HG03039 (cell line): ENCODE measurements at regions not wholly inside any gene's neighbourhood (a gene's known extent, or its start where the extent isn't known, plus 50 kb on each side); places are given as distances from the start of the nearest gene placed in this dataset.

Source experiments
- ATAC-seq: cut with Tn5 transposase; IDR thresholded peaks from one replicate; pipeline ENCODE4 v1.9.1; 2021; ENCODE audit warnings: mild to moderate bottlenecking, moderate library complexity; ENCODE audit not compliant: unreplicated experiment

DNA sequence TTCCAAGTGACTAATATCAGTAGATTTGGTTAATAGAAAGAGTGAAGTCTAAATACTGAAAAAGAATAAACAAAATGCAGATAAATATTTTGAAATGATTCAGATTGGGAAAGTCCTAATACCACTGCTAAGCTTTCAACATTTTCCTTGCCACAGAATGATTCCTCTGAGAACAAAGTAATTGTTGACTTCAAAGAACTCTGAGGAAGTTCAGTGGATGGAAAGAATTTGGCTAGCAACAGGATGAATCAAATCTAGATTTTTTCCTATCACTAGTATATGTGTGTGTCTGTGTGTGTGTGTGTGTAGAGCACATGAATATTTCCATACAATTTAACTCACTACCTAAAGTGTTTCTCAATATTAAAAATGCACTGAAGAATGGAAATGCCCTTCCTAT is 107.9 kb upstream of the PREP start:
- ATAC-seq: no peak

- no peak for ATAC-seq
Measured at GRCh38 chr6:105509506-105510331, 106.8 kb upstream of the PREP start.

DNA sequence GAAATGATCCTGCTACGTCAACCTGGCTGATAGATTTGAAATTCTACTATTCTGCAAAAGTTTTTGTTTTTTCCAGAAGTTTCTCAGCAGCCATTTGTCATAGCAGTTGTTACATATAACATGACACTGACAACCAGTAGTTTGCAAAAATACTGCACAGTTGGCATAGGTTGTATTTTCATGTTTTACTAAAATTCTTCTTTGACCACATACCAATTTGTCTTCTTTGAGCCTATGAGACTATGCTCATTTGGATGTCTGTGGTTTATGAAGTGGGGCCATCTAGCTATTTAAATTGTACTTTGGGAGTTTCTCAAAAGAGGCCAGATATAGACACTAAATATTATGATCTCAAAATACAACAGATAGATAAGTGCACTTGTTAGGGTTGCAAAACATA is 104.9 kb upstream of the PREP start:
- no peak for ATAC-seq

GRCh38 chr6:105504706-105505105 is 101.8 kb upstream of the PREP start:
- ATAC-seq: no peak

- ATAC-seq: no peak
Measured at GRCh38 chr6:105503641-105504040, 100.8 kb upstream of the PREP start.

- ATAC-seq: no peak
Measured at GRCh38 chr6:105501826-105502344, 99.0 kb upstream of the PREP start.

DNA sequence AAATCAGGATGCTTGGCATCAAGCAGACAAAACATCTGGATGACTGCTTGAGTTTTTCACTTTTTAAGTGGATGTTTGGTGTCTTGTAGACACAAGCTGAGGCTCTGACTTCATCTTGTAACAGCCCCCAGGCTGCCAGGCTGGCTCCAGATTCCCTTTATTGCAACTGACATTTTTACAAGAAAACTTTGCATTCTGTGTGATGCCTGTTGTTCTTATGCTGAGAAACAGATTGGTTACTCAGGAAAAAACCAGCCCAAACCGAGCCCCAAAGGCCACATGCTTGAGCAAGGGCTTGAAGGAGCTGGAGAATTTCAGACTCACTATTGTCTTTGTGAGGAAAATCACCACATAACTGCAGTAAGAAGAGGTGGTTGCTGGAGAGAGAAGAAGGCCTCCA is 98.4 kb upstream of the PREP start:
- no peak for ATAC-seq

DNA sequence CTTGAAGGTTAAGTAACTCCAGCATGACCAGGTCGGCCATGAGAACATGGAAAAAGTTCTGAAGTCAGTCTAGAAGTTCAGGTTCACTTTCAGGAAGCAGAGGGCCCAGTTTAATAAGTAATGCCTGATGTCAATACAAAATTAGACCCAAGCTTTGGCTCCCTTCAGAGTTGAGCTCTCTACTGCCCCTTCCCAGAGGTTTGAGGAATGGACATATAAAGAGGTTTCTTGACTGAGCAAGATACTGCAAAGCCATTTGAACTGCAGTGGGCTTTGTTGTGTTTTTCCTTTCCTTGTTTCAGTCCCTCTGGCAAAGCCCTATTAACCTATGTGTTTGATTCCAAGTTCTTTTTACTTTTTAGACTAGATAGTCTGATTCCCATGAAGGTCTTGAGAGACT is 97.8 kb upstream of the PREP start:
- ATAC-seq: no peak

DNA sequence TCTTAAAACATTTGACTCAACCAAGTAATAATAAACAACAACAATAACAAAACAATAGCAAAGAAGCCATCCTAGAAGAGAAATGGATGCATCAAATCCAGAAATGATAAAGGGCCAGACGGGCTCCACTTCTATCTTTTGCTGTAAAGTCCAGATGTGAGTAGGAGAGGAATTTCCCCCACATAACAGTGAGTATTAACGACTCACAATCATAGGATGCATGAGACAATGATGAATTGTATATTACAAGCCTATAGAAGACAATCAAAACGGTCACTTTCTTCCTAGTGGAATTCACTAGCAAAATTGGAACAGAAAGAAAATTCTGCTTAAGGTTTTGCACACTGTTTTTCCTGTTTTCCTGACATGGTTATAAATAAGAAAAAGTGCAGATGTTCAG is 97.0 kb upstream of the PREP start:
- no peak for ATAC-seq

DNA sequence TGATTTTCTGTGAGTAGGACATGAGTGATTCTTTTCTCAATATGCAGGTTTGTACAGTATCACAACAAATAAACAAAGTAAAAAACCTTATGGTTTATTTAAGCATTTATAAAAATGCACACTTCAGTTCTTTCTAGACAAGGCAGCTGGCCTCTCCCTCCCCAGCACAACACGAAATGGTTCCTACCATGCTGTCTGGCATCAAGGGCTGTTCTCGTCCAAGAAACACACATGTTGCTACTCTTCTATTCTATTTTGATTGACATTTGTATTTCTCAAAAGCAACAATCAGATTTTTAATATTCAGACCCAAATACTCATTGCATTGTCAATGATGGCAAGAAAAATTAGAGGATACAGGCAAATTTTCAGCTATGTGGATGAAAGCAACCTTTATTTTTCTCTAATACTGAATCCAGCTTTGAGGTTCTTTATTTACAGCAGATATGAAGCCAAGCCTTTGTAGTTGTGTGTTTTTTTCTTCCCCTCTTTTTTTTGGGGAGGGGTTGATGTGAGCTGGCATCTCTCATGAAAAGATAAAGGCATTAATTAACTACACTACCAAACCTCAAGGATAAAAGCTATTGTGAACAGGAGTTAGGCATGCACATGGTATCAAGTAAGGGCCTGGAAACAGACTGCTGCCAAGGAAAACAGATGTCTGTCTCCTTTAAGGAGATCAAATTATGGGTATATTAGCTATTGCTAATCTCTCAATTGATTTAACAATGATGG is 96.4 kb upstream of the PREP start:
- no peak for ATAC-seq

- ATAC-seq: no peak
Measured at GRCh38 chr6:105497549-105497948, 94.7 kb upstream of the PREP start.

GRCh38 chr6:105495515-105495914 is 92.6 kb upstream of the PREP start:
- ATAC-seq: no peak

- ATAC-seq: no peak
Measured at GRCh38 chr6:105494688-105495087, 91.8 kb upstream of the PREP start.

GRCh38 chr6:105493736-105494135 is 90.9 kb upstream of the PREP start:
- no peak for ATAC-seq

GRCh38 chr6:105492706-105493673 is 90.1 kb upstream of the PREP start:
- peak; percentile 73 for ATAC-seq

- no peak for ATAC-seq
Measured at GRCh38 chr6:105489216-105489530, 86.3 kb upstream of the PREP start.

DNA sequence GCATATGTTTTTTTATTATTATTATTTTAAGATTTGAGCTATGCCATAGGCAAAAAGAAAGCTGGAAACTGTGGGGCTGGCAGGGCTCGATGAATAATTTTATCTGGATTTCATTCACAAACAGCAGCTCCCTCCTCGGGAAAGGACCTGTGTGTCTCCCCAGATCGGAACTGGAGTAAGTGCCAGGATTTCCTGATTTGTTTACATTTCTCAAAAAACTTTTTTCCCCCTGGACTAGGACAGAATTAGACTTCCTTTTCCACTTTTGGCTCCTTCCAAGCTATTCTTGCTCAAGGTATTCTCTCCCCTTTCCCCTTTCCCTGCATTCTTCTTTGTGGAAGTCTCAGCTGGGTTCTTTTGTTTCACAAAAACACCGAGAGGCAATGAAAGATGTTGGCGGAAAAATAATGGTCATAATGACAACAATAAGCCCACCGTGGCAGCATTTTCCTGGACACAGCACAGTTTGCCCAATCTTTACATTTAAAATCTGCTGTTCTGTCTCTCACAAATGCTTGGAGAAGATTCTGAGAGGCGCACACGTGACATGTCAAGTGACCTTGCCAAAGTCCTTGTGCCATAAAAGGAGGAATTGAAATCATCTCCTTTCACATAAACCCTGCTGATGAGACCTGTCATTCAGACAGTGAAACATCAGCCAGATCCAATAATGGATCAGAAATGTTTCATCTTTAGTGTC is 85.8 kb upstream of the PREP start:
- no peak for ATAC-seq

GRCh38 chr6:105487040-105487790 is 84.3 kb upstream of the PREP start:
- no peak for ATAC-seq

- ATAC-seq: peak; percentile 57
Measured at GRCh38 chr6:105485456-105485855, 82.6 kb upstream of the PREP start.
